ENCODE measurements at regions not wholly inside any gene's neighbourhood (a gene's known extent, or its start where the extent isn't known, plus 50 kb on each side); places are given as distances from the start of the nearest gene placed in this dataset.
"Not testable (repeated sequence)": the region's sequence is repeated elsewhere in the genome, so short reads cannot be mapped to it uniquely, and the experiment has no call there.

GRCh38 chr18:28288784-28289183, 111.9 kb upstream of the CDH2 start:
- DNase-seq = no peak

GRCh38 chr18:28287146-28287545, 110.2 kb upstream of the CDH2 start:
- DNase-seq = no peak

- DNase-seq = no peak
These were observed 107.2 kb upstream of the CDH2 start for GRCh38 chr18:28284132-28284531.

GRCh38 chr18:28281400-28281799, 104.5 kb upstream of the CDH2 start:
- DNase-seq = peak; percentile 30

GRCh38 chr18:28269750-28270149, 92.8 kb upstream of the CDH2 start:
- DNase-seq = no peak

- no peak for DNase-seq
These were observed 91.1 kb upstream of the CDH2 start for GRCh38 chr18:28267878-28268625.

- DNase-seq = no peak
These were observed 90.3 kb upstream of the CDH2 start for GRCh38 chr18:28267276-28267675.

GRCh38 chr18:28256166-28256565, 79.2 kb upstream of the CDH2 start:
- no peak for DNase-seq

GRCh38 chr18:28248653-28249052, 71.7 kb upstream of the CDH2 start:
- DNase-seq = no peak

GRCh38 chr18:28240626-28241025, 63.7 kb upstream of the CDH2 start:
- not testable (repeated sequence) for DNase-seq

- no peak for DNase-seq
These were observed 59.6 kb upstream of the CDH2 start for GRCh38 chr18:28236487-28236886.
